IgD-negative memory B cell (primary cell): ENCODE measurements at regions not wholly inside any gene's neighbourhood (a gene's known extent, or its start where the extent isn't known, plus 50 kb on each side); places are given as distances from the start of the nearest gene placed in this dataset.

ENCODE experiments used
- H3K27ac Mint-ChIP-seq, 3 donors: one replicate each; pipeline ENCODE4 v1.8.0; 2020 to 2022; ENCODE audit warnings: mild to moderate bottlenecking in 3 of 3, mixed read lengths in 3 of 3, moderate library complexity in 1 of 3
- H3K27me3 Mint-ChIP-seq: one replicate; pipeline ENCODE4 v1.8.0; 2021; ENCODE audit warnings: mixed read lengths
- H3K36me3 Mint-ChIP-seq: one replicate; pipeline ENCODE4 v1.8.0; 2020; ENCODE audit warnings: mild to moderate bottlenecking, mixed read lengths
- H3K4me1 Mint-ChIP-seq, 3 donors: one replicate each; pipeline ENCODE4 v1.8.0; 2020 to 2022; ENCODE audit warnings: mixed read lengths in 3 of 3, mild to moderate bottlenecking in 1 of 3
- H3K4me3 Mint-ChIP-seq, 4 donors: one replicate each; pipeline ENCODE4 v1.8.0; 2020 to 2022; ENCODE audit warnings: mild to moderate bottlenecking in 4 of 4, mixed read lengths in 4 of 4, moderate library complexity in 3 of 4
- H3K9me3 Mint-ChIP-seq, 3 donors: one replicate each; pipeline ENCODE4 v1.8.0; 2020 to 2021; ENCODE audit warnings: mixed read lengths in 3 of 3, mild to moderate bottlenecking in 1 of 3

DNA sequence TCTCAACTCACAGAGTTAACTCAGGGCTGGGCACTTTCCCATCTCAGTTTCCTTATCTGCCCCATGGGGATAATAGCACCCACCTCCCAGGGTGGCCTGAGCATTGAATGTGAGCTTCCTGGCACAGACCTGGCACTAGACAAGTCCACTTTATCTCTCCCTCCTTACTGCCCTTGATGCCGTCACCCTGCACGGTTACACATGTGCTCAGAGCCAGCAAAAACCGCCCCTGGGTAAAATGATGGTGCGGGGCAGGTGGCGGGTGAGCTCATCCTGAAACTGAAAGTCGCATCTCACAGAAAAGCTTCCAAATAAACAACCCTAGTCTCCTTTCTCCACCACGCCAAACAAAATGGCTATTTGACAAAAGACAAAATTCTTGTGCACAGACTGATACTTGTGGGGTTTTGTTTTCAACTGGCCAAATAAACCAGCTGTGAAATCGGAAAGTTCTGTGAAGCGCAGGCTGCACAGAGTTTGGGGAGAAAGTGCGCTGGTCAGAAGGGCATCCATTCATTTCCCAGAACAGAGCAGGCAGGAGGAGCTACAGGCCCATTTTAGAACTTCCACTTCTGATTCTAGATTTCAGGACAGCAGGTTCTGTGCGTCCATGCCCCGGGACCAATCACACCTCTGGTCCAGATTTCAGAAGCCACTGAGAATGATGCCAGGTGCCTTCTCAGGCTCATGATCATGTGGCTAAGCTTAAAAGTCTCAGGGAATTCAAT is 138.1 kb downstream of the SHANK2 start:
- Mint-ChIP-seq H3K4me3 (peak overlapping the region in 1 of 4 donors; percentile 37), H3K4me1 (peaks cover 0 to 4% (median 0%) of the 10 kb centered on the region in 3 donors), H3K27me3 (peaks cover 29% of the 10 kb centered on the region), H3K27ac (no peak overlapping the region), H3K9me3 (peaks cover 0 to 2% (median 0%) of the 10 kb centered on the region in 3 donors), H3K36me3 (peaks cover 2% of the 10 kb centered on the region)

- peaks cover 0 to 2% (median 0%) of the 10 kb centered on the region in 3 donors for H3K9me3 Mint-ChIP-seq
- no peak overlapping the region for H3K27ac Mint-ChIP-seq
- H3K4me3 Mint-ChIP-seq, result no peak overlapping the region
- H3K4me1 Mint-ChIP-seq, result peaks cover 0 to 4% (median 0%) of the 10 kb centered on the region in 3 donors
- H3K36me3 Mint-ChIP-seq, result peaks cover 2% of the 10 kb centered on the region
- peaks cover 23% of the 10 kb centered on the region for H3K27me3 Mint-ChIP-seq
Observed at GRCh38 chr11:71112990-71113389, 139.4 kb downstream of the SHANK2 start.

- Mint-ChIP-seq H3K27me3 (peaks cover 23% of the 10 kb centered on the region), H3K4me1 (peaks cover 0 to 4% (median 0%) of the 10 kb centered on the region in 3 donors), H3K27ac (no peak overlapping the region), H3K36me3 (peaks cover 2% of the 10 kb centered on the region), H3K4me3 (no peak overlapping the region), H3K9me3 (peaks cover 0 to 2% (median 0%) of the 10 kb centered on the region in 3 donors)
Observed at GRCh38 chr11:71112454-71112853, 139.9 kb downstream of the SHANK2 start.

DNA sequence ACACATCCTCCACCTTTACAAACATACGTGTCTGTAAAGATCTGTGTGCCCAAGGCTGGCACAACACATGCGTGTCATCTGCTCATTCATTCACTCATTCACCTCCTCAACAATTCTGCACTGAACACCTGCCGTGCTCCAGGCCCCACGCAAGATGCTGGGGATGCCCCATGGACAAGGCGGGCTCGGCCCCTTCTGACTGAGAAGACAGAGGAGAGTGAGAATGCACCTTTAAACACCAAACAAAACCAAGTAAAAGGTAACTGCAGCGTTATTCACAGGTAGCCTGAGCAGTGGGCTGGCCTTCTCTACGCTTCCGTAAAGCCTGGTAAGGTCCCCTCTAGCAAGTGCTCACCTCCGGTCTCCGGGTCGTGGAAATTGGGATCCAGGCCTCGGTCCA is 142.8 kb downstream of the SHANK2 start:
- peaks cover 0 to 2% (median 0%) of the 10 kb centered on the region in 3 donors for H3K9me3 Mint-ChIP-seq
- no peak overlapping the region for H3K27ac Mint-ChIP-seq
- H3K27me3 Mint-ChIP-seq, result peaks cover 18% of the 10 kb centered on the region
- peaks cover 2% of the 10 kb centered on the region for H3K36me3 Mint-ChIP-seq
- no peak overlapping the region for H3K4me3 Mint-ChIP-seq
- H3K4me1 Mint-ChIP-seq, result peaks cover 0 to 4% (median 0%) of the 10 kb centered on the region in 3 donors

- H3K36me3 Mint-ChIP-seq, result peaks cover 2% of the 10 kb centered on the region
- H3K4me3 Mint-ChIP-seq, result no peak overlapping the region
- H3K4me1 Mint-ChIP-seq, result peaks cover 0 to 2% (median 0%) of the 10 kb centered on the region in 3 donors
- peaks cover 0 to 2% (median 0%) of the 10 kb centered on the region in 3 donors for H3K9me3 Mint-ChIP-seq
- H3K27me3 Mint-ChIP-seq, result peaks cover 14% of the 10 kb centered on the region
- no peak overlapping the region for H3K27ac Mint-ChIP-seq
Observed at GRCh38 chr11:71109186-71109585, 143.2 kb downstream of the SHANK2 start.

DNA sequence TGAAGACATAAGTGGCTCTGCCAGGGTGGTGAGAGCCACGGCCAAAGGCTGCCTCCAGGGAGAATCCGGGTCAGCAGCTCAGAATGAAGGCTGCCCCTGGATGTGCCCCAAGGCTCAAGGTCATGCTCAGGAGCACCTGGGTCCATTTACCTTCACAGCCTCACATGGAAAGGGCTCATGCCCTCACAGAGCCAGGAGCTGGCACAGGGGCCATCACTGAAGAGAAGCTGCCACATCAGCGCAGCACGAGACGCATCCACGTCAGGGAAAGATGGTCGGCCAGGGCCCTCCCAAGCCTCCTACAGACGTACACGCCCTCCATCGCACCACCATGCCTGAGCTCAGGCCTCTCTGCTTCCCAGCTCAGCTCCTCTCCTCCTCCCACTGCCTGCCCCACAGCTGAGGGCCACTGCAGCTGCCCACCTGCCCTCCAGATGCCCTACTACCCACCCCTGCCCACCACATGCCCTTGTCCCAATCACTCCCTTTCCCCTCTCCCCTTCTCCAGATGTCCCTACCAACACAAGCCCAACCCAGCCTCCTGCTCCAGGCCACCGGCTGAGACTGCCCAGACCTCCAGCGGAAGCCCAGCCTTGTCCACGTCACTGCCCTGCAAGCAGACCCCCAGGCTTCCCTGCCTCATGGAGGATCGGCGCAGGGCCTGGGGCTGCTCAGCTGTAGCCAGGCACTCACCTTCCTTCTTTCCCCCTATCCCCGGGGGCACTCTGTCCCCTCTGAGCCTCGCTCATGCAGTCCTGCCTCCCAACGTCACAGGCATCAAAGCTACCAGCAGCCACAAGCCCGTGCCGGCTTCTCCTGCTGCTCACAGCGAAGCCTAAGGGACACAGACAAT is 144.1 kb downstream of the SHANK2 start:
- H3K36me3 Mint-ChIP-seq, result peaks cover 2% of the 10 kb centered on the region
- H3K4me1 Mint-ChIP-seq, result no peaks in the 10 kb centered on the region
- no peak overlapping the region for H3K27ac Mint-ChIP-seq
- peaks cover 0 to 2% (median 0%) of the 10 kb centered on the region in 3 donors for H3K9me3 Mint-ChIP-seq
- no peak overlapping the region for H3K4me3 Mint-ChIP-seq
- H3K27me3 Mint-ChIP-seq, result peaks cover 13% of the 10 kb centered on the region

DNA sequence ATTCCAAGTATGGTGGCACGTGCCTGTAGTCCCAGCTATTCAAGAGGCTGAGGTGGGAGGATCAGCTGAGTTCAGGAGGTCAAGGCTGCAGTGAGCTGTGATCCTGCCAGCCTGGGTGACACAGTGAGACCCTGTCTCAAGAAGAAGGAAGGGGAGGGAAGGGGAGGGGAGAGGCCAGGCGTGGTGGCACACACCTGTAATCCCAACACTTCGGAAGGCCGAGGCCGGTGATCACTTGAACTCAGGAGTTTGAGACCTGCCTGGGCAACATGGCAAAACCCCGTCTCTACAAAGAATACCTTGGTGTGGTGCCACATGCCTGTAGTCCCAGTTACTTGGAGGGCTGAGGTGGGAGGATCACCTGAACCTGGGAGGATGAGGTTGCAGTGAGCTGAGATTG is 145.7 kb downstream of the SHANK2 start:
- Mint-ChIP-seq H3K27ac (no peak overlapping the region), H3K9me3 (no peaks in the 10 kb centered on the region), H3K4me1 (no peaks in the 10 kb centered on the region), H3K27me3 (peaks cover 8% of the 10 kb centered on the region), H3K36me3 (peaks cover 2% of the 10 kb centered on the region), H3K4me3 (no peak overlapping the region)

DNA sequence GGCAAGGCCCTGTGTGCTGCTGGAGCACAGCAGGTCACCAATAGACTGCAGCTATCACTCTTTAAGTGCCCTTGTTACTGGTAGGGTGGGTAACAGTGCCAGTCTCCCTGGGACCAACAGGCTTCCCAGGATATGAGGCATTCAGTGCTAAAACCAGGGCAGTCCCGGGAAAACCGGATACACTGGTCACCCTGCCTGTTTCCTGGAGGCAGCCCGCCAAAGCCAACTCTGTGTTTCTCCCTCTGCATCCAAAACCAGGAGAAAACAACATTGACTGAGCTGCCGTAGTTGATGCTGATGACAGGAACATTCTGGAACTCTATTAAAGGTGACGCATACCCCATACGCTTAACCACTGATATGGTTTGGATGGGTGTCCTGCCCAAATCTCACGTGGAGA is 149.1 kb downstream of the SHANK2 start:
- H3K9me3 Mint-ChIP-seq, result peaks cover 2 to 3% (median 2%) of the 10 kb centered on the region in 3 donors
- no peak overlapping the region for H3K27ac Mint-ChIP-seq
- peaks cover 2% of the 10 kb centered on the region for H3K27me3 Mint-ChIP-seq
- no peaks in the 10 kb centered on the region for H3K36me3 Mint-ChIP-seq
- no peak overlapping the region for H3K4me3 Mint-ChIP-seq
- H3K4me1 Mint-ChIP-seq, result no peaks in the 10 kb centered on the region

DNA sequence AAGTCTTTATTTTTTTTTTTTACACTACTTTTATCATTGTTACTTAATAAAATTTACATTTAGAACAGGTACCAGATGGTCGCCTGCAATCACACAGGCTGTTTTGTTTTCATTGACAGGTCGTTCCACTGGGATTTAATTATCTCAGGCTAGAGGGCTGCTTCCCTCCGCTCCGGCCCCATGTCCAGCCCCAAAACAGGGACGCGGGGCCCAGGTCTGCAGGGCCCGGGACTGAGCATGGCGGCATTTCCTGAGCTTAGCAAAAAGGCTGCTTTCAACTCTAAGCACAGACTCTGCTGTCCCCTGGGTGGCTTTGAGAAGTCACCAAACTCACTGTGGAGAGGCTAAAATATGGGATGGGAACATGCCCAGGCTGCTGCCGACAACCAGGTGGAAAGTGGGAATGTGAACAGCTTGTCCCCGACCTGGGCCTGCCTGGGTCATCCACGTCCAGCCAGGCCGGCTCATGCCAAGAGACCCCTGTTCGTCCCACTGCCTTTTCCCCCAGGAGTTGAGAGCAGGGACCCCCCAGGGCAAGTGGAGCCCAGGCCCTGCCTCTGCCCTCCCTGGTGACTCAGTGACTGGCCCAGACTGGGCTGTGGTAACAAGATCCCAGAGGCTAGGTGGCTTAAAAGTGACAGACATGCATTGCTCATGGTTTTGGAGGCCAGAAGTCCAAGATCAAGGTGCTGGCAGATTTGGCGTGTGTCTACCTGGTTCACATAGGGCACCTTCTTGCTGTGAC is 150.0 kb downstream of the SHANK2 start:
- peaks cover 2% of the 10 kb centered on the region for H3K27me3 Mint-ChIP-seq
- H3K4me3 Mint-ChIP-seq, result no peak overlapping the region

GRCh38 chr11:71101606-71102005 is 150.8 kb downstream of the SHANK2 start:
- no peak overlapping the region for H3K4me3 Mint-ChIP-seq
- H3K27me3 Mint-ChIP-seq, result peaks cover 2% of the 10 kb centered on the region
- H3K36me3 Mint-ChIP-seq, result no peaks in the 10 kb centered on the region
- peaks cover 2 to 4% (median 3%) of the 10 kb centered on the region in 3 donors for H3K9me3 Mint-ChIP-seq
- H3K27ac Mint-ChIP-seq, result no peak overlapping the region
- H3K4me1 Mint-ChIP-seq, result no peaks in the 10 kb centered on the region

More for the DNA sequence above, 150.0 kb downstream of the SHANK2 start:
- no peaks in the 10 kb centered on the region for H3K4me1 Mint-ChIP-seq
- H3K36me3 Mint-ChIP-seq, result no peaks in the 10 kb centered on the region
- peaks cover 2 to 3% (median 2%) of the 10 kb centered on the region in 3 donors for H3K9me3 Mint-ChIP-seq
- H3K27ac Mint-ChIP-seq, result no peak overlapping the region

DNA sequence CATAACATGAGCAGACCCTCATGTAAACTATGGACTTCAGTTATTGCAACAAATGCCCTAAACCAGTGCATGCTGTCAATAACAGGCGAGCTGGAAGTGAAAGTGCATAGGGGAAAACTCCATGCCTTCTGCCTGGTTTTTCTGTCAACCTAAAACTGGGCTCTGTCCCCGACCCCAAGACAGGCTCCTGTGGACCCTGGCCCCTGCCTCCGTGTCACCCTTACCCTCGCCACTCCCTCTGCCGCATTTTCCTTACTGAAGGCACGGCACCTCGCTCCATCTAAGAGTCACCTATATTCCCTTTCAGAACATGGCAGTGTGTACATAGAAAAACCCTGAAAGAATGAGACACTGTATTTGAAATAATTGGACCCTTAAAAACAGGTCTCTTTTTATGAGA is 151.3 kb downstream of the SHANK2 start:
- Mint-ChIP-seq H3K27ac (no peak overlapping the region), H3K27me3 (peaks cover 2% of the 10 kb centered on the region), H3K4me1 (no peaks in the 10 kb centered on the region), H3K36me3 (no peaks in the 10 kb centered on the region), H3K9me3 (peaks cover 2 to 4% (median 3%) of the 10 kb centered on the region in 3 donors), H3K4me3 (no peak overlapping the region)

- Mint-ChIP-seq H3K9me3 (peaks cover 2 to 4% (median 3%) of the 10 kb centered on the region in 3 donors), H3K27me3 (peaks cover 4% of the 10 kb centered on the region), H3K4me3 (no peak overlapping the region), H3K27ac (peak overlapping the region in 1 of 3 donors; percentile 31), H3K36me3 (no peaks in the 10 kb centered on the region), H3K4me1 (no peaks in the 10 kb centered on the region)
Observed at GRCh38 chr11:71098776-71099175, 153.6 kb downstream of the SHANK2 start.

DNA sequence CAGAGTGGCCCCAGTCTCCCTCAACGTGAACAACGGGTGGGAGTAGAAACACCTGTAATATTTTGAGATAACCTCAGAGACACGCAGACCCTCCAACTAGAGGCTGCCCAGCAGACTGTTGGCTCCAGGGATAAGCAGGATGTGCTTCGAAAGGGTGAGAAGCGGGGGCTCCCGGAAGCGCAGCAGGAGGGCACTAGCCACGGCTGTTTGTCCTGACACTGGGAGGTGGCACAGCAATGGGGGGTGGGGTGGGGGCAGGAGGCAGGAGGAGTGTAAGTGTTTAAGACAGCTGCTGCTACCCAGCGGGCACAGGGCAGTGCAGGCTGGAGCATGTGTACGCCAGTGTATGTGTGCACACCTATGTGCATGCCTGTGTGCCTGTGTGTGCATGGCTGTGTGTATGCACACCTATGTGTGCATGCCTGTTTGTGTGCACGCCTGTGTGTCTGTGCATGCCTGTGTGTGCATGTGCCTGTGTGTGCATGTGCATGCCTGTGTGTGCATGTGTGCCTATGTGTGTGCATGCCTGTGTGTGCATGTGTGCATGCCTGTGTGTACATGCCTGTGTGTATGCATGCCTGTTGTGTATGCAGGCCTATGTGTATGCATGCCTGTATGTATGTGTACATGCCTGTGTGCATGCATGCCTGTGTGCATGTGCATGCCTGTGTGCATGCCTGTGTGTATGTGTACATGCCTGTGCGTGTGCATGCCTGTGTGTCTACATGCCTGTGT is 154.7 kb downstream of the SHANK2 start:
- Mint-ChIP-seq H3K4me1 (no peaks in the 10 kb centered on the region), H3K4me3 (no peak overlapping the region), H3K27me3 (peaks cover 8% of the 10 kb centered on the region), H3K9me3 (peaks cover 2 to 4% (median 3%) of the 10 kb centered on the region in 3 donors), H3K36me3 (no peaks in the 10 kb centered on the region), H3K27ac (no peak overlapping the region)

DNA sequence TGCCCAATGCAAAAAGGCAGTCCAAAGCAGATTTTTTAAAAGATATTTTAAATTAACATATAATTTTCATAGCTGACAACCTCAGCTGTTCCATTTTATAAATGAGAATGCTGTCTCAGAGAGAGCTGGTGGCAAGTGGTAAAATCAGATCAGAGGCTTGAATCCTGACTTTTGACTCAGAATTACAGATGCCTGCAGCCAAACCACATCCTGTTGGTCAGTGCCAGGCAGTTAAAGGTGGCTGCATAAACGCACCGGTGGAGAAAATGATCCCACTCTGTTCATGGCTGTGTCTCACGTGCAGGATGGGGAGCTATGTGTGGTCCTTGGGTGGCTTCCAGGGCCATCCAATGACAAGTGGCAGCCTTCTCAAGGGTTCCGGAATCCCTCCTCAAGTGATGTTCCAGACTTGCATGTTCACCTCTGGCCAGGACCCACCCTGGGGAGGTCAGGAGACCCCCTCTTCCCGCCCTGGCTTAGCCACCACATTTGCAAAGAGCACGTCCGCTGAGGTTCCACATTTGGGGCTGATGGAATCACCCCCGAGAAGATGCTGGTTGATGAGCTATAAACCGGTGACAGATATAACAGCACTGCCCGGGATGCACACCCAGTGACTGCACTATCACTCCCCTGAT is 155.5 kb downstream of the SHANK2 start:
- Mint-ChIP-seq H3K4me3 (no peak overlapping the region), H3K27ac (no peak overlapping the region), H3K9me3 (peaks cover 2 to 4% (median 3%) of the 10 kb centered on the region in 3 donors), H3K36me3 (no peaks in the 10 kb centered on the region), H3K27me3 (peaks cover 9% of the 10 kb centered on the region), H3K4me1 (no peaks in the 10 kb centered on the region)
